Heart right ventricle (tissue), 16 donors: ENCODE measurements at regions not wholly inside any gene's neighbourhood (a gene's known extent, or its start where the extent isn't known, plus 50 kb on each side); places are given as distances from the start of the nearest gene placed in this dataset.

Experiments used
- ATAC-seq, 8 donors: fragments of 200-7000 bp; cut with Tn5 transposase; one replicate each; pipeline ENCODE4 v1.9.1; 2020; ENCODE audit warnings: mild to moderate bottlenecking in 8 of 8, moderate library complexity in 8 of 8, moderate number of reproducible peaks in 1 of 8
- DNase-seq, 2 donors: peaks; one replicate each; pipeline ENCODE4 v3.0.0-alpha.2; 2020
- H3K27ac ChIP-seq, 10 donors: fragments of 200-600 bp; sonication (generic) in 2 of 10; one replicate each; pipeline versions ENCODE4 v1.5.0 to v1.8.0; 2020 to 2022; ENCODE audit warnings: mild to moderate bottlenecking in 3 of 10
- H3K27me3 ChIP-seq, 7 donors: fragments of 200-600 bp; one replicate each; pipeline ENCODE4 v1.8.0; 2021 to 2022; ENCODE audit warnings: mild to moderate bottlenecking in 2 of 7
- H3K36me3 ChIP-seq, 9 donors: fragments of 200-600 bp; sonication (generic) in 1 of 9; one replicate each; pipeline versions ENCODE4 v1.5.0 to v1.8.0; 2020 to 2022; ENCODE audit warnings: mild to moderate bottlenecking in 2 of 9
- H3K4me1 ChIP-seq, 9 donors: fragments of 200-600 bp; sonication (generic) in 1 of 9; one replicate each; pipeline versions ENCODE4 v1.5.0 to v1.8.0; 2020 to 2022; ENCODE audit warnings: mild to moderate bottlenecking in 4 of 9
- H3K4me3 ChIP-seq, 10 donors: fragments of 200-600 bp; sonication (generic) in 2 of 10; one replicate each; pipeline versions ENCODE4 v1.5.0 to v1.8.0; 2020 to 2022; ENCODE audit warnings: mild to moderate bottlenecking in 7 of 10, moderate library complexity in 2 of 10
- H3K9me3 ChIP-seq, 11 donors: fragments of 200-600 bp in 10 of 11; sonication (generic) in 2 of 11; one replicate each; pipeline versions ENCODE4 v1.5.0 to v1.8.0; 2013 to 2022; ENCODE audit warnings: mild to moderate bottlenecking in 2 of 11, control low read depth in 1 of 11, moderate library complexity in 1 of 11
- CTCF ChIP-seq, 9 donors: fragments of 200-600 bp; sonication (generic) in 2 of 9; IDR thresholded peaks; one replicate each; pipeline versions ENCODE4 v1.5.0 to v1.8.0; 2021 to 2022; ENCODE audit warnings: antibody characterized with exemption in 9 of 9, mild to moderate bottlenecking in 5 of 9, moderate library complexity in 1 of 9
- WGBS, 2 donors: extraction: QIAGEN DNeasy Blood & Tissue Kit; methylation state at CpG; one replicate each; pipeline ENCODE4 v1.1.7; 2013; ENCODE audit warnings: inconsistent platforms in 1 of 2; 5-methylcytosine and 5-hydroxymethylcytosine counted together
- intact Hi-C, 10 donors: fragments of 100-400 bp; cut with DNase I; formaldehyde crosslinking; loops; one replicate each; pipeline versions ENCODE4 v1.11.1 to v1.14.2; 2022
- donor health status: Arrhythmogenic right ventricular cardiomyopathy.
- donor health status: ischemic (EF 13 %, LVEDD 7.1; RV severe dilation, severe dysfunction).
- donor health status: healthy with polysubstance abuse.
- donor health status: DM: no; HTN: yes; CAD: no.
- donor health status: DM: no; HTN: no; CAD: no.
- donor health status: ischemic (EF 25% LVEDD 6.9; RV normal size, moderate dysfunction).
- donor health status: ischemic (EF 25% LVEDD 5.7; RV mildly dilated, moderate dysfunction).
- donor health status: healthy.
- donor health status: DM: yes; HTN: yes; CAD: no.
- donor health status: Ischemic cardiomyopathy.
- donor health status: ischemic (EF 35%, LVEDD 5.7; RV mildly dilated, moderate dysfunction).
- donor health status: nonischemic (EF 11% LVEDD 7.7; RV severe dilation, severe dysfunction).
- donor health status: DM: yes; HTN: yes; CAD: no.
- donor health status: PGD.
- donor health status: ischemic (EF 29% LVEDD 5.4; RV normal size, mild dysfunction).
- donor health status: nonischemic (EF 23%, LVEDD 6.1; RV moderate dilation, normal function).

- WGBS, 2 donors: 43 to 51% methylated on average over 2 of the region's 2 CpGs
- Histone ChIP-seq H3K27me3 (no peaks in the 10 kb centered on the region), H3K9me3 (no peaks in the 10 kb centered on the region), H3K27ac (no peak overlapping the region), H3K4me1 (peaks cover 0 to 27% (median 11%) of the 10 kb centered on the region in 9 donors), H3K4me3 (no peak overlapping the region), H3K36me3 (peaks cover 0 to 9% (median 0%) of the 10 kb centered on the region in 9 donors)
- no peak for TF ChIP-seq CTCF (IDR thresholded peaks at IDR 0.05)
- ATAC-seq (no peak), DNase-seq (no peak)
- intact Hi-C loops: no loop called here
Observed at GRCh38 chr17:63364387-63364786, 81.7 kb downstream of the CYB561 start.

- DNase-seq: no peak
- peak in 1 of 8 donors; percentile 13 for ATAC-seq
- H3K4me1 ChIP-seq: peaks cover 0 to 27% (median 11%) of the 10 kb centered on the region in 9 donors
- no peak overlapping the region for H3K27ac ChIP-seq
- no peak overlapping the region for H3K4me3 ChIP-seq
- no peaks in the 10 kb centered on the region for H3K9me3 ChIP-seq
- H3K27me3 ChIP-seq: no peaks in the 10 kb centered on the region
- intact Hi-C loops: no loop called here
- TF ChIP-seq CTCF (IDR thresholded peaks at IDR 0.05): no peak
- H3K36me3 ChIP-seq: peaks cover 0 to 9% (median 0%) of the 10 kb centered on the region in 9 donors
- WGBS, 2 donors: 75 to 86% methylated on average over 6 of the region's 6 CpGs
Observed at GRCh38 chr17:63364944-63365343, 81.2 kb downstream of the CYB561 start.

- intact Hi-C loops: no loop called here
- H3K36me3 ChIP-seq: peaks cover 0 to 9% (median 0%) of the 10 kb centered on the region in 9 donors
- no peaks in the 10 kb centered on the region for H3K9me3 ChIP-seq
- DNase-seq: no peak
- 48 to 61% methylated on average over 8 of the region's 8 CpGs for WGBS, 2 donors
- H3K27me3 ChIP-seq: no peaks in the 10 kb centered on the region
- no peak for ATAC-seq
- no peak overlapping the region for H3K4me3 ChIP-seq
- no peak for TF ChIP-seq CTCF (IDR thresholded peaks at IDR 0.05)
- H3K4me1 ChIP-seq: peaks cover 0 to 27% (median 11%) of the 10 kb centered on the region in 9 donors
- H3K27ac ChIP-seq: peak overlapping the region in 2 of 10 donors; percentile 10 to 17
Observed at GRCh38 chr17:63365366-63366240, 80.5 kb downstream of the CYB561 start.

GRCh38 chr17:63366241-63366566, 79.9 kb downstream of the CYB561 start:
- Histone ChIP-seq H3K4me1 (peaks cover 0 to 27% (median 11%) of the 10 kb centered on the region in 9 donors), H3K9me3 (no peaks in the 10 kb centered on the region), H3K36me3 (peaks cover 0 to 9% (median 0%) of the 10 kb centered on the region in 9 donors), H3K27me3 (no peaks in the 10 kb centered on the region), H3K27ac (peak overlapping the region in 1 of 10 donors; percentile 10), H3K4me3 (no peak overlapping the region)
- DNase-seq: no peak
- intact Hi-C loops: no loop called here
- ATAC-seq: no peak
- WGBS, 2 donors: 39 to 42% methylated on average over 1 of the region's 1 CpG
- no peak for TF ChIP-seq CTCF (IDR thresholded peaks at IDR 0.05)
